Right atrium auricular region (tissue), 2 donors: ENCODE measurements at regions not wholly inside any gene's neighbourhood (a gene's known extent, or its start where the extent isn't known, plus 50 kb on each side); places are given as distances from the start of the nearest gene placed in this dataset.

ENCODE experiments used
- DNase-seq: peaks from one replicate; pipeline ENCODE4 v3.0.0-alpha.2; 2019; ENCODE audit warnings: low spot score
- H3K27ac ChIP-seq, 2 donors: fragments of 200-600 bp; sonication (generic); 1 replicate in 1 of 2; 2 replicates in 1 of 2; pipeline ENCODE4 v1.5.1; 2016 to 2019
- H3K27me3 ChIP-seq, 2 donors: fragments of 200-600 bp; sonication (generic); one replicate each; pipeline versions ENCODE4 v1.5.1 to v1.6.0; 2017 to 2019
- H3K36me3 ChIP-seq: fragments of 200-600 bp; sonication (generic); one replicate; pipeline ENCODE4 v1.5.1; 2016
- H3K4me1 ChIP-seq, 2 donors: fragments of 200-600 bp; sonication (generic); one replicate each; pipeline versions ENCODE4 v1.5.1 to v1.6.0; 2017 to 2019
- H3K4me3 ChIP-seq, 2 donors: fragments of 200-600 bp; sonication (generic); 1 replicate in 1 of 2; 2 replicates in 1 of 2; pipeline ENCODE4 v1.5.1; 2017 to 2019; ENCODE audit warnings: mild to moderate bottlenecking in 1 of 2, moderate library complexity in 1 of 2
- H3K9me3 ChIP-seq, 2 donors: fragments of 200-600 bp; sonication (generic); one replicate each; pipeline ENCODE4 v1.5.1; 2019
- TF ChIP-seq, protein P1 (sequence below), 2 donors: fragments of 200-600 bp; sonication (generic); IDR thresholded peaks; one replicate each; pipeline ENCODE4 v1.5.1; 2019; ENCODE audit warnings: antibody characterized with exemption in 2 of 2

- no peaks in the 10 kb centered on the region for H3K36me3 ChIP-seq
- no peak for DNase-seq
- peaks cover 0 to 10% of the 10 kb centered on the region in 2 donors for H3K9me3 ChIP-seq
- H3K4me3 ChIP-seq = no peak overlapping the region
- TF ChIP-seq, protein P1, sequence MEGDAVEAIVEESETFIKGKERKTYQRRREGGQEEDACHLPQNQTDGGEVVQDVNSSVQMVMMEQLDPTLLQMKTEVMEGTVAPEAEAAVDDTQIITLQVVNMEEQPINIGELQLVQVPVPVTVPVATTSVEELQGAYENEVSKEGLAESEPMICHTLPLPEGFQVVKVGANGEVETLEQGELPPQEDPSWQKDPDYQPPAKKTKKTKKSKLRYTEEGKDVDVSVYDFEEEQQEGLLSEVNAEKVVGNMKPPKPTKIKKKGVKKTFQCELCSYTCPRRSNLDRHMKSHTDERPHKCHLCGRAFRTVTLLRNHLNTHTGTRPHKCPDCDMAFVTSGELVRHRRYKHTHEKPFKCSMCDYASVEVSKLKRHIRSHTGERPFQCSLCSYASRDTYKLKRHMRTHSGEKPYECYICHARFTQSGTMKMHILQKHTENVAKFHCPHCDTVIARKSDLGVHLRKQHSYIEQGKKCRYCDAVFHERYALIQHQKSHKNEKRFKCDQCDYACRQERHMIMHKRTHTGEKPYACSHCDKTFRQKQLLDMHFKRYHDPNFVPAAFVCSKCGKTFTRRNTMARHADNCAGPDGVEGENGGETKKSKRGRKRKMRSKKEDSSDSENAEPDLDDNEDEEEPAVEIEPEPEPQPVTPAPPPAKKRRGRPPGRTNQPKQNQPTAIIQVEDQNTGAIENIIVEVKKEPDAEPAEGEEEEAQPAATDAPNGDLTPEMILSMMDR (IDR thresholded peaks at IDR 0.05) = no peak
- no peak overlapping the region for H3K27ac ChIP-seq
- no peaks in the 10 kb centered on the region for H3K27me3 ChIP-seq
- no peaks in the 10 kb centered on the region for H3K4me1 ChIP-seq
Observed at GRCh38 chr10:31596765-31597164, 277.7 kb downstream of the ZEB1 start.

GRCh38 chr10:31595992-31596391 is 277.0 kb downstream of the ZEB1 start:
- Histone ChIP-seq H3K27me3 (no peaks in the 10 kb centered on the region), H3K4me3 (no peak overlapping the region), H3K36me3 (no peaks in the 10 kb centered on the region), H3K9me3 (peaks cover 0 to 18% of the 10 kb centered on the region in 2 donors), H3K4me1 (no peaks in the 10 kb centered on the region), H3K27ac (no peak overlapping the region)
- TF ChIP-seq, protein P1 (IDR thresholded peaks at IDR 0.05) = no peak
- DNase-seq = no peak

DNA sequence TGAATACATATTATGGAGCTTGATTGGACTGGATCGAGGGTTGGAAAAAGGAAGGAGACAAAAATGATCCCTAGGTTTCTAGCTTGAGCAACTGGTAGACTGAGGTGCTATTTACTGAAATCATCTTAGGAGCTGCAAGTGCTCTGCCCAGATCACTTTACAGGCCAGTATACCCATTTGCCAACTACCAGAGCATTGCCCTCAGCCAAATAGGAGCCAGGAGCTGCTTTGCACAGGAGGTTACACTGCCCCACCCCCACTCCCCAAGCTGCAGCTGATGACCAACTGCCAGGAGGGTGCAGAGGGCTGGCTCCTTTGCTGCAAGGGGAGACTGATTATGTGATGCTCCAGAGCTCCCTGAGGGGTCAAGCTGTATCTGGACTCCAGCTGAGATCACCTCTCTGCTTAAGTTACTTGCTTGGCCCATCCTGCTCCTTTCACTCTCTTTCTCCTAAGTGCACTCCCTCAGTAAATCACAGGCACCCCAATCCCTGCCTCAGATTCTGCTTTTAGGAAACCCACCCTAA is 275.4 kb downstream of the ZEB1 start:
- Histone ChIP-seq H3K4me3 (no peak overlapping the region), H3K27ac (no peak overlapping the region), H3K4me1 (no peaks in the 10 kb centered on the region), H3K36me3 (no peaks in the 10 kb centered on the region), H3K27me3 (no peaks in the 10 kb centered on the region), H3K9me3 (peaks cover 0 to 22% of the 10 kb centered on the region in 2 donors)
- DNase-seq = no peak
- TF ChIP-seq, protein P1 (IDR thresholded peaks at IDR 0.05) = no peak

DNA sequence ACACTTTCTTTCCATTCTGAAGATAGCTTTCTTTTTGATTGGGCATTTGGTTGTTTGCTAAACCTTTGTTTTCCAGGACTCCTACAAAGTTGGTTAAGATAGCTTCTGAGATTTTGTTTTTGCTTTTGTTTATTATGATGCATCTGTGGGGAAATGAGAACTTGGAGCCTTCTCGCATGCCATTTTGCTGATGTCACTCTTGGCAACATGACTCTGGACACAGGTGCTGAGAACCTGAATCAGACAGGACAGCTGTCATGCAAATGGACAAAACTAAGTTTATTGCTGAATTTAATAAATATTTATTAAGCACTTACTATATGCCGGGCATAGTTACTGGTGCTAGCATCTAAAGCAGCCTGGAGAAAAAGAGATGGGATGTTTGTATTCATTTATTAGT is 274.1 kb downstream of the ZEB1 start:
- no peak for DNase-seq
- no peak overlapping the region for H3K27ac ChIP-seq
- H3K4me1 ChIP-seq = no peaks in the 10 kb centered on the region
- no peaks in the 10 kb centered on the region for H3K27me3 ChIP-seq
- H3K36me3 ChIP-seq = no peaks in the 10 kb centered on the region
- H3K9me3 ChIP-seq = peaks cover 0 to 22% of the 10 kb centered on the region in 2 donors
- TF ChIP-seq, protein P1 (IDR thresholded peaks at IDR 0.05) = no peak
- H3K4me3 ChIP-seq = no peak overlapping the region

DNA sequence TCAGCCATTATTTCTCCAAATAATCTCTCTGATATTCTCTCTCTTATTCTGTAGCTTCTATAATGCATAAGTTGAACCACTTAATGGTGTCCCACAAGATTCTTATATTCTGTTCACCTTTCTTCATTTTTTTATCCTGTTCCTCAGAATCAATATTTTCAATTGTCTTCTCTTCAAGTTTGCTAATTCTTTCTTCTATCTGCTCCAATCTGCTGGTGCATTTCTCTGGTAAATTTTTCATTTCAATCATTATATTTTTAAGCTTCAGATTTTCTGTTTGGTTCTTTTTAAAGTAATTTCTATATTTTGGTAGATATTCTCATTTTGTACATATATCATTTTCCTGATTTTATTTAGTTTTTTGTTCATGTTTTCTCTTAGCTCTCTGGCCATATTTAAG is 272.6 kb downstream of the ZEB1 start:
- no peak for DNase-seq
- no peaks in the 10 kb centered on the region for H3K27me3 ChIP-seq
- H3K4me1 ChIP-seq = no peaks in the 10 kb centered on the region
- H3K4me3 ChIP-seq = no peak overlapping the region
- H3K27ac ChIP-seq = no peak overlapping the region
- peaks cover 0 to 22% of the 10 kb centered on the region in 2 donors for H3K9me3 ChIP-seq
- H3K36me3 ChIP-seq = no peaks in the 10 kb centered on the region
- TF ChIP-seq, protein P1 (IDR thresholded peaks at IDR 0.05) = no peak
